ENCODE measurements at regions not wholly inside any gene's neighbourhood (a gene's known extent, or its start where the extent isn't known, plus 50 kb on each side); places are given as distances from the start of the nearest gene placed in this dataset.

DNA sequence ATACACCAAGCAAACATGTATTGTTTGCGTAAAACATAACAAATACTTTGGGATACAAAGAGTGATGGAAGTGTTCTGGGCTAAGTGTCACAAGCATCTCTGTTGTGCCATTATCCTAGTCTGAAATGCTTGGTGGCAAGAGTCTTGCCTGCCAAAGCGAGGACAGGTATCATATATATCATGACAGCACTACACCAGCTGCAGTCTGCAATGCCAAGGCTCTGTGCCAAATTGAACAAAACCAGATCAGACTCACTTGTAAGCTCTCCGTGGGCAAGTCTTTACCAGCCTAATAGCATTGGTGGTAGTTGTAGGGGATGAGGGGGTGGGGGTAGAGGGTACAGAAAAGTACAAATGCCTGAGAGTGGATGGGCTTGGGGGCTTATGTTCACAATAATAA, 119.2 kb downstream of the RWDD3 start:
- TF ChIP-seq EZH2 (IDR thresholded peaks at IDR 0.05; ENCODE audit: low read length) (no peak), CTCF (optimal IDR thresholded peaks at IDR 0.05 in 1 of 3, IDR thresholded peaks at IDR 0.05 in 1 of 3, conservative IDR thresholded peaks at IDR 0.05 in 1 of 3; ENCODE audit: extremely low read depth in 1 of 3, insufficient read depth in 2 of 3, low read length in 3 of 3) (no peak)

All from keratinocyte (primary cell).